Prostate gland (tissue), 2 donors: ENCODE measurements at regions not wholly inside any gene's neighbourhood (a gene's known extent, or its start where the extent isn't known, plus 50 kb on each side); places are given as distances from the start of the nearest gene placed in this dataset.

Experiments
- DNase-seq: peaks from one replicate; pipeline ENCODE4 v3.0.0-alpha.2; 2019; ENCODE audit warnings: low spot score
- H3K27ac ChIP-seq, 2 donors: fragments of 200-600 bp; sonication (generic); 2 replicates each; pipeline ENCODE4 v1.5.1; 2017 to 2019
- H3K27me3 ChIP-seq: fragments of 200-600 bp; sonication (generic); replicated peaks from 2 replicates; pipeline ENCODE4 v1.5.1; 2019; ENCODE audit not compliant: insufficient read depth
- H3K36me3 ChIP-seq, 2 donors: fragments of 200-600 bp; sonication (generic); 1 replicate in 1 of 2; 2 replicates in 1 of 2; pipeline versions ENCODE4 v1.5.1 to v1.8.1; 2017 to 2019
- H3K4me1 ChIP-seq: fragments of 200-600 bp; sonication (generic); replicated peaks from 2 replicates; pipeline ENCODE4 v1.5.1; 2019
- H3K4me3 ChIP-seq, 2 donors: fragments of 200-600 bp; sonication (generic); 2 replicates each; pipeline ENCODE4 v1.5.1; 2017 to 2019
- H3K9me3 ChIP-seq: fragments of 200-600 bp; sonication (generic); 2 replicates; pipeline ENCODE4 v1.5.1; 2017
- POLR2A ChIP-seq: fragments of 450-650 bp; IDR thresholded peaks from one replicate; pipeline ENCODE4 v1.6.1; 2016; ENCODE audit warnings: antibody characterized with exemption, mild to moderate bottlenecking
- POLR2AphosphoS5 ChIP-seq: sonication (generic); formaldehyde crosslinking; IDR thresholded peaks from one replicate; pipeline ENCODE4 v1.6.1; 2017; ENCODE audit warnings: antibody characterized with exemption
- WGBS: methylation state at CpG from one replicate; pipeline ENCODE4 v1.1.5; 2018; 5-methylcytosine and 5-hydroxymethylcytosine counted together
- intact Hi-C: fragments of 100-400 bp; cut with DNase I; formaldehyde crosslinking; loops from one replicate; pipeline ENCODE4 v1.14.2; 2022
- TF ChIP-seq, protein P1 (sequence below), 4 experiments: fragments of 200-600 bp in 2 of 4; fragments of 450-650 bp in 2 of 4; sonication (generic) in 2 of 4; IDR thresholded peaks; 1 replicate in 3 of 4; 2 replicates in 1 of 4; pipeline ENCODE4 v1.5.1; 2016 to 2019; ENCODE audit warnings: antibody characterized with exemption in 4 of 4, mild to moderate bottlenecking in 2 of 4, moderate library complexity in 2 of 4

GRCh38 chr6:96340164-96340563 lies 181.4 kb upstream of the UFL1 start:
- Histone ChIP-seq H3K4me1 (no peaks in the 10 kb centered on the region), H3K4me3 (no peak overlapping the region), H3K27me3 (no peaks in the 10 kb centered on the region), H3K9me3 (no peaks in the 10 kb centered on the region), H3K36me3 (no peaks in the 10 kb centered on the region), H3K27ac (no peak overlapping the region)
- no peak for DNase-seq
- TF ChIP-seq POLR2A (no peak), POLR2AphosphoS5 (no peak)
- TF ChIP-seq, protein P1, sequence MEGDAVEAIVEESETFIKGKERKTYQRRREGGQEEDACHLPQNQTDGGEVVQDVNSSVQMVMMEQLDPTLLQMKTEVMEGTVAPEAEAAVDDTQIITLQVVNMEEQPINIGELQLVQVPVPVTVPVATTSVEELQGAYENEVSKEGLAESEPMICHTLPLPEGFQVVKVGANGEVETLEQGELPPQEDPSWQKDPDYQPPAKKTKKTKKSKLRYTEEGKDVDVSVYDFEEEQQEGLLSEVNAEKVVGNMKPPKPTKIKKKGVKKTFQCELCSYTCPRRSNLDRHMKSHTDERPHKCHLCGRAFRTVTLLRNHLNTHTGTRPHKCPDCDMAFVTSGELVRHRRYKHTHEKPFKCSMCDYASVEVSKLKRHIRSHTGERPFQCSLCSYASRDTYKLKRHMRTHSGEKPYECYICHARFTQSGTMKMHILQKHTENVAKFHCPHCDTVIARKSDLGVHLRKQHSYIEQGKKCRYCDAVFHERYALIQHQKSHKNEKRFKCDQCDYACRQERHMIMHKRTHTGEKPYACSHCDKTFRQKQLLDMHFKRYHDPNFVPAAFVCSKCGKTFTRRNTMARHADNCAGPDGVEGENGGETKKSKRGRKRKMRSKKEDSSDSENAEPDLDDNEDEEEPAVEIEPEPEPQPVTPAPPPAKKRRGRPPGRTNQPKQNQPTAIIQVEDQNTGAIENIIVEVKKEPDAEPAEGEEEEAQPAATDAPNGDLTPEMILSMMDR (IDR thresholded peaks at IDR 0.05) = no peak
- intact Hi-C loops = no loop called here
- 66% methylated on average over 4 of the region's 4 CpGs for WGBS

GRCh38 chr6:96345501-96345900 lies 176.1 kb upstream of the UFL1 start:
- H3K4me3 ChIP-seq = no peak overlapping the region
- TF ChIP-seq POLR2AphosphoS5 (no peak), POLR2A (no peak)
- TF ChIP-seq, protein P1 (IDR thresholded peaks at IDR 0.05) = no peak
- 85% methylated on average over 3 of the region's 3 CpGs for WGBS
- intact Hi-C loops = no loop called here
- H3K36me3 ChIP-seq = no peaks in the 10 kb centered on the region
- no peaks in the 10 kb centered on the region for H3K27me3 ChIP-seq
- no peak overlapping the region for H3K27ac ChIP-seq
- DNase-seq = no peak
- H3K4me1 ChIP-seq = no peaks in the 10 kb centered on the region
- no peaks in the 10 kb centered on the region for H3K9me3 ChIP-seq

DNA sequence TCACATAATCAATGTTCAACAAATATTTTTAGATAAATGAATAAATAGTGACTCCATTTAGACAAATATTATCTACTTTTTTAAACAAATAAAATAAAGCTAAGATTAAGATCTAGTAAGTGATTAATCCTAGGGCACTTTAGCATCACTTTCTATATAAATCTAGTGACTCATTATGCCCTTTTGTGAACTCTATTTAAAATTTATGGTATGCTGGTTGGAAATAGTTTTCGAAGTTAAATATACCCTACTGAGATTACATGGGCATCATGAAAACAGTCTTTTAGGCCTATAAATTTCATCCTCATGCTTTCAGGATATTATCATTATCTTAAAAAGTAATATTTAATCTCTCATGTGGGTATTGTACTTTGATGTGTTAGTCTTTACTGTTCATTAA lies 140.4 kb upstream of the UFL1 start:
- no peak for TF ChIP-seq POLR2A
- TF ChIP-seq, protein P1 (IDR thresholded peaks at IDR 0.05) = no peak
- no peak for TF ChIP-seq POLR2AphosphoS5
- WGBS = 29% methylated on average over 1 of the region's 1 CpG
- Histone ChIP-seq H3K27ac (no peak overlapping the region), H3K4me3 (no peak overlapping the region), H3K36me3 (no peaks in the 10 kb centered on the region), H3K9me3 (no peaks in the 10 kb centered on the region), H3K4me1 (no peaks in the 10 kb centered on the region), H3K27me3 (no peaks in the 10 kb centered on the region)
- intact Hi-C loops = no loop called here
- DNase-seq = no peak

DNA sequence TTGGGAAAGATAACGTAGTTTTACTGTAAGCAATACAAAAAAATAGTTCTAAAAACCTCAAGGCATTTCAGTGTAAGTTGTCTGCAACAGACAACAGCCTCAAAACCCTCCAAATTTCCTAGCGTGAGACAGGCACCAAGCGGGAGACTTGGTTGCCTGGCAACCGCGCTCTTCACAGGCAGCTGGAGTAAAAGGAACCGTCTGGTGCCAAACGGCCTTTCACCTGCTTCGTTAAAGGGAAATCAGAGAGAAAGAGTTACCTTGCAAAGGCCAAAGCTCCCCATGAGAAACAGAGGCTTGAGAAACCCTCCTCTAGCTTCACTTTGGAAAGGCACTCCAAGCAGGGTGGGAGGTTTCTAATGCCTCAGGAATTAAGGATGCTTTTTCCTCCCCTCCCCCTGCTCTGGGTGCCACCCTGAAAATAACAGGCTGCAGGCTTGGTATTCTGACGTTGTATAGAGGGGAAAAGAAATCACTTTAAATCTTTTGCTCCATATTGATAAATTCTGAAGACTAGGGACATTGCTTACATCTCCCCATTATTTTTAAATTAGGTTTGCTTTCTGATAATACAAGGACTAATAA lies 129.7 kb upstream of the UFL1 start:
- H3K4me3 ChIP-seq = no peak overlapping the region
- TF ChIP-seq POLR2A = no peak
- TF ChIP-seq POLR2AphosphoS5 = no peak
- TF ChIP-seq, protein P1 (IDR thresholded peaks at IDR 0.05) = no peak
- WGBS = 2% methylated on average over 9 of the region's 9 CpGs
- H3K27me3 ChIP-seq = no peaks in the 10 kb centered on the region
- no peak overlapping the region for H3K27ac ChIP-seq
- intact Hi-C loops = no loop called here
- no peak for DNase-seq
- no peaks in the 10 kb centered on the region for H3K36me3 ChIP-seq
- no peaks in the 10 kb centered on the region for H3K4me1 ChIP-seq
- H3K9me3 ChIP-seq = no peaks in the 10 kb centered on the region

- Histone ChIP-seq H3K36me3 (no peaks in the 10 kb centered on the region), H3K27me3 (no peaks in the 10 kb centered on the region), H3K27ac (no peak overlapping the region), H3K4me1 (no peaks in the 10 kb centered on the region), H3K9me3 (no peaks in the 10 kb centered on the region), H3K4me3 (no peak overlapping the region)
- intact Hi-C loops = no loop called here
- 69% methylated on average over 3 of the region's 3 CpGs for WGBS
- TF ChIP-seq, protein P1 (IDR thresholded peaks at IDR 0.05) = no peak
- TF ChIP-seq POLR2AphosphoS5 = no peak
- TF ChIP-seq POLR2A = no peak
- no peak for DNase-seq
These were observed 126.9 kb upstream of the UFL1 start for GRCh38 chr6:96394727-96395126.
